ENCODE measurements at regions not wholly inside any gene's neighbourhood (a gene's known extent, or its start where the extent isn't known, plus 50 kb on each side); places are given as distances from the start of the nearest gene placed in this dataset.

DNA sequence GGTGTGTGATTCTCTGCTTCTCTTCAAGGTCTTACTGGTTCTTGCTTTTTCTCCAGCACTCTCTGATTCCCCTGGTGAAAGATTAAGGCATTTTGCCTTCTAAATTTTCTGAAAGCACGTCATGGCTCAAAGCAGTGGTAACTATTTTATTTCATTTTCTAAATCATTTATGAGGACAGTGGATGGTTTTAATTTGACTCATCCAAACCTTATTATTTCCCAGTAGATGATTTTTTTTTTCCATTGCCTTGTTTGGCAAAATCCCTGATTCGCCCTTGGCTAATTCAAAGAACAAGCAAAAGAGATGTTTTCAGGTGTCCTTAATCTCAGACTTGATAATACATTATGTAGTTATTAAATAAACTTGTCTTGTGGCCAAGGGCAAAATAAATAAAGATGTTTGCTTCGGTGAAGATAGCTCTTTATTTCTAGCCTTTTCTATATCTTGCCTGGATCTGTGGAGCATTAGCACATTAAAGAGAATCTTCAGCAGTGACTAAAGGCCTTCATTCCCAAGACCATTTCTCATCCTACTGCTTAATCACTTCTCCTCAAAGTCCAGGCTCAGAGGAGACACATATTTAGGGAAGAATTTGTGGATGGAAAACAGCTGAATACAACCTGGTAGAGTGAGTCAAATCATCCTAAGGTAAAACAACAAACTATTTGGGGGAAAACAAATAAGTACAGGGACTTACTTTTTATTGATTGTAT is 359.8 kb downstream of the DUSP10 start:
- DNase-seq: no peak

DNA sequence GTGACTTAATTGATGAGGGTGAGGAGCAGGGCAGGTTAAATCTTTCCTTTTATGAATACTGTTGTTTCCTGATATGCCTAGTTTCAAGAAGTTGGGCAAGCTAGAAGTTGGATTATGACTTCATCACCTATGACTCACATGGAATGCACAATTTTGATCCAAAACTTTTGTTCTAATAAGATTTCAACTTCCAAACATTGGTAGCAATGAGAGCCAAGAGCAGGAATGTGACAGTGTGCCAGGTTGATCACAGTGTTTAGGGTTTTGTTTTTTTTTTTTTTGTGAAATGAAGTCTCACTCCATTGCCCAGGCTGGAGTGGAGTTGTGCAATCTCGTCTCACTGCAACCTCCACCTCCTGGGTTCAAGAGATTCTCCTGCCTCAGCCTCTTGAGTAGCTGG is 349.4 kb downstream of the DUSP10 start:
- no peak for DNase-seq

DNA sequence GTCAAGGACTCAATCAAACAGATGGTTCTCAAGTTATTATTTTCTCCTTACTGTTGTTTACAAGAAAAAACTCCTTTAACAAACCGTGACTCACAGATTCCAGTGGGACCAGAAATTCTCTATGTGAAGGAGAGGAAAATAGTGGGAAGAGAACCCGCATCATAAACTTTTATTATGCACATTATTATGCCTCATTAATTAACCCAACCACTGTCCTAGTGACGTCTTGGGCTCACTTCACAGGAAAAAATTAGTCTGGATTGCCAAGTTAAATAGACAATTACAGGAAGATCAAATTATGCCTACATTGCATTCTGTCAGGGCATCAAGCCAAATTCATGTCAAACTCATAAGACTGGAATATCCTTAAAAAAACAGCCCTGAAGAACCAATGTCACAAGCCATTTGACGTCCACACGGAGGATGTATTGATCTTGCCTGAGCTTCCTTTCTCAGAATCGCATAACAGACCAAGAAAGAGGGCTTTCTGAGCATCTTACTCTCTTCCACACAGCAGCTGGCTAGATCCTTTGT is 347.8 kb downstream of the DUSP10 start:
- no peak for DNase-seq

DNA sequence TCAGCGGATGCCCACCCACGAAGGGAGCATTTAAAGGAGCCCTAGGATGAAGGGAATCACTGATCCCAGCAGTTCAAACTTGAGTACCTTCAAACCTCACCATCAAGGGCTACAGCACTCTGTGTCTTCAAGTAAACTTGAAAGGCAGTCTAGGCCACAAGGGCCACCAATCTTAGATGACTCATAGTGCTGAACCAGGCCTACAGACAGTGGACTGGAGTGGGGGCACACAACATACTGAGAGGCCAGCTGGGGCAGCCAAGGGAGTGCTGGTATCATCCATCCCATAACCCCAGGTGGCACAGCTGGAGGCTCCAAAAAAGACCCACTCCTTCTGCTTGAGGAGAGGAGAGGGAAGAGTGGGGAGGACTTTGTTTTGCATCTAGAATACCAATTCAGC is 345.4 kb downstream of the DUSP10 start:
- no peak for DNase-seq

DNA sequence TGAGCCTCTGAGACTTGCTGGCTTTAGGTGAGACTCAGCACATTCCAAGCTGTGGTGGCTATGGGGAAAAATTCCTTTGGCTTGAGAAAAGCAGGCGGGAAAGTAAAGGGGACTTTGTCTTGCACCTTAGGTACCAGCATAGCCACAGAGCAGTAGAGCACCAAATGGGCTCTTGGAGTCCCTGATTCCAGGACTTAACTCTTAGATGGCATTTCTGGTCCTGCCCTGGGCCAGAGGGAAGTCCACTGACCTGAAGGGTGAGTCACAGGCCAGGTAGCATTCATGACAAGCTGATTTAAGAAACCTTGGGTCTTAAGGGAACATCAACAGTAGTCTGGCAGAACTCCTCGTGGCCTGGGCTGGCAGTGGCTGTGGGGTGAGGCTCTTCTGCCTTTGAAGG is 344.7 kb downstream of the DUSP10 start:
- DNase-seq: no peak

DNA sequence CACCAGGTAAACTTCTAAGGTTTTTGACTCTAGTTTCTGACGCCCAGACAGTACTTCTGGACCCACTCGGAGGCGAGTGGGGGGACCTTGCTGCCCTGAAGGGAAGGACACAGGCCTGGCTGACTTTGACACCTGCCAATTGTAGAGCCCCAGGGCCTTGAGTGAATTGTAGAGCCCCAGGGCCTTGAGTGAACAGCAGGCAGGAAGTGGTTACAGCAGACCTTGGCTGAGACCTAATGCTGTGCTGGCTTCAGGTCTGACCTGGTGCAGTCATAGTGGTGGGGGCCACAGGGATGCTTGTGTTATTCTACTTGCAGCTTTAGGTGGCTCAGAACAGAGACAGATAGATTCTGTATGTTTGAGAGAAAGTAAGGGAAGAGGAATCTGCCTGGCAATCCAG is 344.3 kb downstream of the DUSP10 start:
- DNase-seq: no peak

DNA sequence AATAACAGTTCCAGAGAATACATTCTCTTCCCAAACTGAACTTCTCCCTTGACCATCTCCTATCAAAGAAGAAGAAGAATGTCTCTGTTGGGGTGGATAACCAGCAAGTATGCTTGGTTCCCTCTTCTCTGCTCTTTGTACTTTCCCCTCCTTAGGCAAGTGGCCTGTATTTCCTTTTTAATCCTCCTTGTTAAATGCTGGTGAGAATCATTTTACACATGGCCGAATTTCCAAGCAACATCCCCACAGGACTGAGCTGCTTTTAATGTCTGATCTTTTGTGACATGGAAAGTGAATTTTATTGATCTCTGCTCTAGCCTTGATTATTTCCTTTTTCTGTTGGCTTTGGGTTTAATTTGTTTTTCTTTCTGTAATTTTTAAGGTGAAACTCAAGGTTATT is 336.7 kb downstream of the DUSP10 start:
- DNase-seq: no peak

DNA sequence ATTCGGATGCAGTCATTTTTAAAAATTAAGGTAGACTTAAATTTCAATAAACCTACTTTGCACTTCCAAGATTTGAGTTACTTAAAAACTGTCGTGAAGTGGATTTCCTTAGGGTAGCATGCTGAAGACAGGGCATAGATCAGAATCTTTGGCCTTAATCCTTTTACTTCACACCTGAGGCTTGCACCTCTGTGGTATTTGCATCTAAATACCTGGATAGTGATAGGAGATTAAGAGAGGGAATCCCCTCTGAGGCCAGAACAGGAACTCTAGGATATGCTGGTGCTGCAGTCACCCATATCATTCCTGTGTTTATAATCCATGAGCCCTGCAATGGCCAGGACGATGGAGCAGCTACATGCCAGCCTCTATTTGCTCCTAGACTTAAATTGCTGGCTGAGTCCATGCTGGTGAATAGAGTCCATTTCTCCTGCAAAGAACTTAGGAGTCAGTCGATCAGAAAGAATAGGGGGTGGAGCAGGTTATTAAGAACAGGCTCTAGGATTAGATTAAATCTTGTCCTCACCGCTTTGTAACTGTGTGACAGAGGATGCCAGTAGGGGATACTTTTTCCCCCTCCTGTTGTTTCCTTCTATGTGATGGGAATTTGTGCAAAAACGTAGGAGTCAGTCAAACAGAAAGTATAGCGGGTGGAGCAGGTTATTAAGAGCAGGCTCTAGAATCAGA is 333.6 kb downstream of the DUSP10 start:
- no peak for DNase-seq

DNA sequence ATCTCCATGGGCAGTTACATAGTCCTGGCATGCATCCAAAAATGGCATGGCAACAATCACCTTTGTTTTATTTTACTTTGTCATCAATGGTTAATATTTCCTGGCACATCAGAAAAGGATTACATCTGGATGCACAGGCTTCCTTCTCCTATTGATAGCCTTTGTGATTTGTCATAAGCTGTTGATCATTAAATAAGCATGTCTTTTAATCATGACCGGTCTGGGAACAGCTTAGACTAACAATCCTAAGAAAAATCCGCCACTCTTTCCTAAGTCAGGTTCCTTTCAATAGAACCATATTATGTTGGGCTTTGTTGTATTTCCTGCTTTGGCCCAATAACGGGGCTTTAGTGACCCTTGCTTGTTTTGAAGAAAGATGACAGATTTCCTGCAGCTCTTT is 330.6 kb downstream of the DUSP10 start:
- DNase-seq: no peak

DNA sequence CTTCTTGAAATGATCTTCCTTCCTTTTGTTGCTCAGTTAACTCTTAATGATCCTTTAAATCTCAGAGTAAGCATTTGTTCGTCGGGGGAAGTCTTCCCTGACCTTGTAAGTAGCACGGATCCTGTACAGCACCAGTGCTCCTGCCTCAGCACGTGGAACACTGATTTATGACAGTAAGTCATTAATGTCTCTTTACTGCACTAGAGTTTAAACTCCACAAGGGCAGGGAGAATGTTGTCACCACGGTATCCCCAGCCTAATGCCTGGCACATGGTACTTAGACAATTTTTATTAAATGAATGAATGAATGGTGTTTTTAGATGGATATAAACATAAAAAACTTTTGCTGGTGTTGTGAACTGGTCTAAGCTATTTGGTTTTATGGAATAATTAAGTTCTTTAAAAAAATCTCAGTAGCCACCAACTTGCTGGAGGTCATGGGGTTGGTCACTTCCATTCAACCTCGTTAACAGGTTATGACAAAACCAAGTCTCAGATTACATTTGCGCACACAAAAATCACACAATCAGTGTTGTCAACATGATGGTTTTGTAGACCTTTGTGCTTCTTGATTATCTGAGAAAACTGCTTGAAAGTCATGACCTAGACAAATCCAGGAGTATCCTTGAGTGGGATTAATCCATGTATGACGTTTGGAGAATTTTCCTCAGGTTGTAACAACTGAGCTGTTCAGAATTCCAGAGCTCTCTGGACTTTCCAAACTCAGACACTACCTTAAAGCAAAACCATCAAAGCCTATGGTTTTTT is 326.9 kb downstream of the DUSP10 start:
- no peak for DNase-seq

DNA sequence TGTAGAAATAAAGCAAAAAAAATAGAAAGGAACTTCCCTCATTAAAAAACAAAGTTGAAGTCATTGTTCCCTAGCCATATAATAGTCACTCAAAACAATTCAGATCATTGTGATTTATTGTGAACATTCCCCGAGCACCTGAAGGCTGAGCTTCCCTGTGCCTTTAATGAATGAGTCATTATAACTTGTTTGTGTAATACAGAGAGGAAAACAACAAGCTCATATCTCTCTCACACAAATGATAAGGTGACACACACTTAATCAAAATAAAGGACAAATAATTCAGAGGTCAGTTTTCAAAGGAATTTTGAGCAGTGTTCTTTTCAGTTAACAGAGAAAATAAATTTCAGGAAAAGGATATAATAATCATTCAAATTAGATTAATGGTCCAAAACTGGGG is 326.2 kb downstream of the DUSP10 start:
- DNase-seq: no peak

DNA sequence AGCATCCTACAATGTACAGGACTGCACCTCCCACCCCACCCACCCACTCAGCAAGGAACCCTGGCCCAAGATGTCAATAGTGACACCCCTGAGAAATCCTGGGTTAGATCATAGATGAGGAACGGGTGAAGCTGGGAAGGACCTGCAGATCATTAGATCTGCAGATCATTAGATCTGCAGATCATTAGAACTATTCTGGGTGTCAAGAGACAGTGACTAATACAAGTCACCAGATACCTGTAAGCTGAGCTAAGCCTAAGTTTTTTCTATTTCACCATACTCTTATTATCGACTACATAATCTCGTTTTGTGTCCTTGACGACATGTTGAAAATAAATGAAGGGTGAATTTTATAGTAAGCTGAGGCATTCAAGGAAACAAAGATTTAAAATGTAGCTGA is 325.7 kb downstream of the DUSP10 start:
- no peak for DNase-seq

DNA sequence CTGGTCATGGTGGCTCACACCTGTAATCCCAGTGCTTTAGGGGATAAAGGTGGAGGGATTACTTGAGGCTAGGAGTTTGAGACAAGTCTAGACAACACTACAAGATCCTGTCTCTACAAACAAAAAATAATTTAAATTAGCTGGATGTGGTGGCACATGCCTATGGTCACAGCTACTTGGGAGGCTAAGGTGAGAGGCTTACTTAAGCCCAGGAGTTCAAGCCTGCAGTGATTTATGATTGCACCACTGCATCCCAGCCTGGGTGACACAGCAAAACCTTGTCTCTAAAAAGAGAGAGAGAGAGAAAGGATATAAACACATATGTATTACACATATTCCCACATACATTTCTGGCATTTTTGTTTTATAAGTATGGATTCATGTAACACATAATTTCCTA is 325.2 kb downstream of the DUSP10 start:
- no peak for DNase-seq

DNA sequence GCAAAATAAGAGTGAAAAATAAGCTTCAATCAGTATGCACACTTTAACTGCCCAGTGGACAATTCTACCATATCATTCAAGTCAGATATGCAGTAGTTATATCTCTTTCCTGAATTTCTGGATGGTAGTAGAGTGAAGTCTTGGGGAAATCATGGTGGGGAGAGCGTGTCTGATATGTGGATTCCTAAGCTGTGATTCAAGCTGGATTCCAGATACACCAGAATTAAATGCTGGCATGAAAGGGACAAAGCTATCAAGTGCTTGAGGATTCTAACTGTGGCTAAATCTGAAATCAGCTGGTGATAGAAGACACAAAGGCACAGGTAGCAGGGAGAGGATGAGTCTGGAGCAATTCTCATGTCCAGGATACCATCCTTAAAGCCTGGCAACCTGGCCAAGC is 323.5 kb downstream of the DUSP10 start:
- DNase-seq: no peak

DNA sequence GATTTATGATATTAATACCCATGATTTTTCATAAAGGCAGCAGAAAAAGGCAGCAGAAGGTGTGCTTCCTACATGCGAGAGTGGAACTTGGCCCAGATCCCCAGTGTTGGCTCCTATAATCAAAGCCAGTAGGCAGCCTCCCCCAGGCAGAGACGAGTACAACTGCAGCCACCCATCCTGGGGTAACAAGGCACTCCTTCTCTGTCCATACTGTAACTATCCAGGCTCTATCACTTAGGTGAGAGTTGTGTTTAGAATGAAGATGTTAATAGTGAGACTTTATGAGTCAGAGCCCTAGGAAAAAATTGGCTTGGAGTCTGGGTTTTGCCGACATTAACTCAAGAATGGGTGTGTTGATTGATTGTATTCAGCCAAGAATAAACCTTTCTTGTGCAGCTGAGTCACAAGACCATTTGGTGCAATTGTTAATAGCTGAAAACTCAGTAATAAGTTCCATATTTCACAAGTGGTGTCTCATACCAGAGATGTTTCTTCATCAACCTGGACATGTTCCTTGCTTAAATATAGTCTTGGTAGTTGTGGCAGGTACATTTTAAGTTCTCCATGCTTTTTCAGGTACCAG is 322.3 kb downstream of the DUSP10 start:
- no peak for DNase-seq

DNA sequence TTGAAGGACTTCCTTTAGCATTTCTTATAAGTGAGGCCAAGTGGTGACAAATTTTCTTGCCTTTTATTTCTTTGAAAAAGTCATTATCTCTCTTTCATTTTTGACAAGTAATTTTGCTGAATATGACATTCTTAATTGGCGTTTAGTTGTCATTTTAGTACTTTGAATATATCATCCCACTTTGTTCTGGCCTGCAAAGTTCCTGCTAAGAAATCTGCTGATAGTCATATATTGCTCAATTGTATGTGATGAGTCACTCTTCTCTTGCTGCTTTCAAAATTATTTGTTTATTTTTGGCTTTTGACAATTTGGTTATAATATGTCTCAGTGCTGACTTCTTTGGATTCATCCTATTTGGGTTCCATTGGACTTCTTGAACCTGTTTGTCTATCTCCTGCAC is 312.6 kb downstream of the DUSP10 start:
- no peak for DNase-seq

DNA sequence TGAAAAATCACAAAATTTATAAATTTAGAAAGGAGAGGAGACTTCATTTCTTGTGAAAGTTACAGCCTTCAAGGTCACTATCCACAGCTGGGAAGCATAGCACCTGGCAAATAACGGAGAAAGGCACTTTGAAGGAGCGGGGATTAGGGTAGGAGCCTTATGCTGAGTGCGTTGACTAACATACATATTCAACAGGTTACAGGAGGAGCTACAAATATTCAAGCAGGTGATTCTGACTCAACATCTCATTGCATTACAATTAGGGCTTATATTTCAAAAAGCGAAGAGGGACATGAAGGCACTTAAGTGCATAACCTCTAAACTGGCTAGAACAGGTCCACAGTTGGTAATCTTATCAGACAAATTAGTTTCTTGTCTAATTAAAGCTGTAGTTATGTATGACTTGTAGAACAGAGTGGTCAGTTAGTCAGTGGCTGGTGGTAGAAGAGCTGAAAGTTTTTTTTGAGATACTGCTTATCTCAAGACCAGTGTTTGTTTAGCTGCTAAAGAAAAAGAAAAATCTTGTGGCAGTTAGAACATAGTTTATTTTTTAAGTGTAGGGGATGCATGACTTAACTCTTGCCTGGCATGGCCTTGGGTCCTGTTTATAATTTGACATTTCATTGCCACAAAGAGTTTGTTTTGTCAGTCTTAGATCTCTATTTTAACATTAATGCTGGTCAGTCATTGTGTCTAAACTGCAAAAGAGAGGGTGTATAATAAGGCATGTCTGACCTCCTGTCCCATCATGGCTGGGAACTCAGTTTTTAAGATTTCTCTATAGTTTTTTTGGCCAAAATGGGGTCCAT is 311.5 kb downstream of the DUSP10 start:
- DNase-seq: no peak

DNA sequence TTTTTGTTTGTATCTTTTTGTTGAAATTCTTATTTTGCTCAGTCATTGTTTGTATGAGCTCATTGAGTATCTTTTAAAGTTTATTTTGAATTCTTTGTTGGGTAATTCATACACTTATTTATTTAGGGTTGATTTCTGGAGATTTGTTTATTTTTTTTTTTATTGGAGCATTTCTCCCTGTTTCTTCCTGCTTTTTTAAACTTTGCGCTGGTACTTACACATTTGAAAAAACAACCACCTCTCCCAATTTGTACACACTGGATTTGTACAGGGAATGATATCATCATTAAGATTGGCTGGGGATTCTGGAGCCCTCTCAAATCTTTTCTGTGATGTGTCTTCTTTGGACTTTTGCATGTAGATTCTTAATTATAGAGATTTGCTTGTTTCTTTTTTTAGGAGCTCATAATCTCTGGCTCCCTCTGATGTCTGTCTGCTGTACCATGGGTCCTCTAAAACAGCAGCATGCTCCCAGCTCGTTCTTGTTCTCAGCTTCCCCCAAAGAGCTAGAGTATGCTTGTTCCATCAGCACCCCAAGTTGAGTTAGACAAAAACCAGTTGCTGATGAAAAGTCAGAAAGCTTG is 310.7 kb downstream of the DUSP10 start:
- no peak for DNase-seq

DNA sequence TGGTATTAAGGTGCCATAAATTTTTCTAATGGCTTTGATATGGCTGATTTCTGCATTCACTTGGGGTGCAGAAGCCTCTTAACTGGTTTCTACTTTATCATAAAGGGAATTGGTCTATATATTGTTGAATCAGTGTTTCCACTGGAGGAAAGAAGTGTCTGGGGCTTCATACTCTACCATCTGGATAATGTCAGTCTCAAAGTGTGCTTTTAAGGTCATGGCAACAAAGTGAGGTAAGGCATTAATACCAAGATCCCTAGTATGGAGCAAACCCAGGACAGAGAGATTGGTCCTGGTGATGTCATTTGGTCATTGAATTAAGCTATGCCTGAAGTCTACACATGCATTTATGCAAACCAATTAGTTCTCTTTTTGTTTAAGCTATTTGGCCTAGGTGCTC is 309.9 kb downstream of the DUSP10 start:
- no peak for DNase-seq

DNA sequence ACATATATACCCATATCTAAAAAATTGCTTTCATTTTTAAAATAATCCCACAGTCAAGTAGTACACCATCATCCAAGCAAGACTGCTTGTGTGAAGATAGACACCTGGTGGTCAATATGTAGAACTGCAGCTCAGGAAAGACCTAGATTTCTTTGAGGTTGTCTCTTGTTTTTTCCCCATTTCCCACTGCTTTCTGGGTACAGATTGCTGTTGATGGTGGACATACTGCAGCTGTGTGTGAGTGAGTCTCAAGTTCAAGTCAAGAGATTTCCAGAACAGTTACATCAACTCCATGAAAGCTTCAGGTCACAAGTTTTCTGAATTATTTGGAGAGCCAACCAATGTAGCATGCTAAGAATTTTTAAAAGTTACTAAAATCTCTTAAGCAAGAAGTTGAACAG is 306.4 kb downstream of the DUSP10 start:
- DNase-seq: no peak

DNA sequence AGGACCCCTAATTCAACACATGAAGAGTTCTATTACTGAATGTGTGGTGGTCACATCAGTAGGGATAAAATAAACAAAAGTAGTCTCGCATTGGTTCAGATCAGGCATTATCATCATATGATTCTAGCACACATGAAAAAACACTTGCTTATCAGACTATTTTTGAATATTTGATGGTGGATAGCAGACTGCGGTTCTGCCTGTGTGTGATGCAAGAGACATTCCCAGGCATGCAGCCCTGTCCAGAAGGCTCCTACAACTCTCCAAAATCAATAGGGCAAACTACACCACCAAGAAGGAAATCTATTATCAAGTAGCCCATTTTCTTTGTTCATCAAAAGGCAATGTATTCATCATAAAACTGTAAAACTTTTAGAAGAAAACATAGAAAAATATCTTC is 304.7 kb downstream of the DUSP10 start:
- DNase-seq: no peak

DNA sequence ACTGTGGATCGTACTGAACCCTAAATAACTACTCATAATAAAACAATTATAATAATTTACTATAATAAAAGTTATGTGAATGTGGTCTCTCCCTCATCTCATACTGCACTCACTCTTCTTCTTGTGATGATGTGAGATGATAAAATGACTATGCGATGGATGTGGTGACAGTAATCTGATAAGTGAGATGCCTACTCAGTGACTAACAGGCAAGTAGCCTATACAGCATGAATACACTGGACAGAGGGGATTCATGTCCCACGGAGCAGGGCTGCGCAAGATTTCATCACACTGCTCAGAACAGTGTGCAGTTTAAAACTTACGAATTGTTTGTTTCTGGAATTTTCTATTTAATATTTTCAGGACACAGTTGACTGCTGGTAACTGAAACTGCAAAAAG is 304.0 kb downstream of the DUSP10 start:
- no peak for DNase-seq

Data from activated CD4-positive, alpha-beta T cell treated with anti-CD3 and anti-CD28 coated beads, Interleukin-2, amount 50 U/mL, for 1 hour (primary cell).